GM12878 (cell line): ENCODE measurements at regions not wholly inside any gene's neighbourhood (a gene's known extent, or its start where the extent isn't known, plus 50 kb on each side); places are given as distances from the start of the nearest gene placed in this dataset.

ENCODE experiments used
- ATAC-seq: fragments of 200-7000 bp; cut with Tn5 transposase; 3 replicates; pipeline ENCODE4 v1.9.1; 2020; ENCODE audit warnings: mild to moderate bottlenecking, moderate library complexity
- BruUV-seq: library from RNA; stranded (reverse); fragments of 400-500 nt; replicated peaks from 2 replicates; lab custom pipeline; 2021; lab: Mats Ljungman, UMichigan
- CTCF ChIA-PET: fragments of 300-600 bp; sonication (Branson Sonifier 250); formaldehyde crosslinking; extraction: SDS; loops from one replicate; lab custom pipeline; 2021; ENCODE audit warnings: inconsistent platforms; lab: Yijun Ruan, JAX
- POLR2A ChIA-PET: fragments of 350-600 bp; formaldehyde crosslinking; extraction: SDS; loops from one replicate; lab custom pipeline; 2021; ENCODE audit warnings: inconsistent platforms; lab: Charles Lee
- RAD21 ChIA-PET: fragments of 300-600 bp; sonication (Branson Sonifier 250); formaldehyde crosslinking; loops from one replicate; lab custom pipeline; 2023; ENCODE audit warnings: antibody characterized with exemption; ENCODE audit not compliant: unreplicated experiment; lab: Charles Lee
- SMC1A ChIA-PET: fragments of 300-600 bp; sonication (Branson Sonifier 250); formaldehyde crosslinking; loops from one replicate; lab custom pipeline; 2023; ENCODE audit not compliant: unreplicated experiment, uncharacterized antibody; lab: Charles Lee
- DNase-seq: peaks from one replicate; pipeline ENCODE4 v3.0.0-alpha.2; 2011; ENCODE audit warnings: low read depth, low spot score
- FAIRE-seq: peaks from 3 replicates; lab custom pipeline; 2011; peaks lifted over from hg19 to GRCh38; lab: Jason Lieb, UNC
- H2AFZ ChIP-seq: 2 replicates; pipeline ENCODE4 v1.6.0; 2011; ENCODE audit warnings: low read depth, low read length, control low read depth; ENCODE audit not compliant: control insufficient read depth
- H3K27ac ChIP-seq: 2 replicates; pipeline ENCODE4 v1.5.1; 2011; ENCODE audit warnings: control low read depth; ENCODE audit not compliant: control insufficient read depth, insufficient read depth
- H3K27me3 ChIP-seq, 2 experiments: replicated peaks in 1 of 2; 2 replicates each; pipeline versions ENCODE4 v1.6.0 to v1.6.1; 2011; ENCODE audit warnings: low read length in 1 of 2; ENCODE audit not compliant: control insufficient read depth in 2 of 2, insufficient read depth in 2 of 2
- H3K36me3 ChIP-seq, 2 experiments: 2 replicates each; pipeline ENCODE4 v1.5.1; 2011; ENCODE audit warnings: low read length in 1 of 2; ENCODE audit not compliant: control insufficient read depth in 2 of 2, insufficient read depth in 2 of 2
- H3K4me1 ChIP-seq: 2 replicates; pipeline ENCODE4 v1.6.1; 2011; ENCODE audit warnings: mild to moderate bottlenecking, low read length, moderate library complexity, mixed read lengths; ENCODE audit not compliant: control insufficient read depth, insufficient read depth
- H3K4me2 ChIP-seq: 2 replicates; pipeline ENCODE4 v1.6.0; 2011; ENCODE audit warnings: control low read depth; ENCODE audit not compliant: control insufficient read depth, insufficient read depth
- H3K4me3 ChIP-seq: fragments of 200-600 bp; sonication (generic); 2 replicates; pipeline ENCODE4 v1.5.1; 2016
- H3K79me2 ChIP-seq: 2 replicates; pipeline ENCODE4 v1.6.0; 2011; ENCODE audit warnings: low read length; ENCODE audit not compliant: control insufficient read depth, insufficient read depth
- H3K9ac ChIP-seq: 2 replicates; pipeline ENCODE4 v1.8.0; 2011; ENCODE audit warnings: low read length, control low read depth, mixed read lengths; ENCODE audit not compliant: control insufficient read depth, insufficient read depth
- H3K9me3 ChIP-seq: replicated peaks from 3 replicates; pipeline ENCODE4 v1.5.1; 2011; ENCODE audit warnings: mild to moderate bottlenecking, low read length; ENCODE audit not compliant: control insufficient read depth, insufficient read depth
- H4K20me1 ChIP-seq: 2 replicates; pipeline ENCODE4 v1.6.0; 2011; ENCODE audit not compliant: control insufficient read depth, insufficient read depth
- ATF2 ChIP-seq: IDR thresholded peaks from 2 replicates; pipeline ENCODE4 v1.6.1; 2012; ENCODE audit warnings: low read length, inconsistent platforms
- CBX3 ChIP-seq: fragments of 200-600 bp; sonication (generic); IDR thresholded peaks from 2 replicates; pipeline ENCODE4 v1.6.1; 2016; ENCODE audit warnings: low read depth, borderline replicate concordance
- CBX5 ChIP-seq: sonication (generic); IDR thresholded peaks from 2 replicates; pipeline ENCODE4 v1.6.1; 2016; ENCODE audit warnings: low read depth, moderate library complexity, mild to moderate bottlenecking, inconsistent platforms
- HCFC1 ChIP-seq: fragments of 150-350 bp; IDR thresholded peaks from 2 replicates; pipeline ENCODE4 v1.6.1; 2014; ENCODE audit warnings: low read length
- HDAC2 ChIP-seq: fragments of 200-600 bp; sonication (generic); IDR thresholded peaks from 2 replicates; pipeline ENCODE4 v1.6.1; 2017
- MAX ChIP-seq: IDR thresholded peaks from 2 replicates; pipeline ENCODE4 v1.6.1; 2012; ENCODE audit warnings: low read depth, low read length, improper control_type of control experiment
- MTA3 ChIP-seq: IDR thresholded peaks from 2 replicates; pipeline ENCODE4 v1.6.1; 2012; ENCODE audit warnings: low read length, inconsistent platforms, borderline replicate concordance
- NKRF ChIP-seq: fragments of 450-650 bp; conservative IDR thresholded peaks from 2 replicates; pipeline ENCODE4 v1.6.1; 2017; ENCODE audit warnings: mild to moderate bottlenecking, moderate library complexity
- PAX5 ChIP-seq: IDR thresholded peaks from 2 replicates; pipeline ENCODE4 v1.6.1; 2011; ENCODE audit warnings: low read depth, low read length, borderline replicate concordance
- POU2F2 ChIP-seq: IDR thresholded peaks from 3 replicates; pipeline ENCODE4 v1.6.1; 2011; ENCODE audit warnings: low read depth, mild to moderate bottlenecking, low read length, borderline replicate concordance
- SREBF1 ChIP-seq: IDR thresholded peaks from 2 replicates; pipeline ENCODE4 v1.6.1; 2012; ENCODE audit warnings: mild to moderate bottlenecking, low read length
- WGBS: methylation state at CpG from one replicate; pipeline ENCODE4 v1.1.6; 2016; ENCODE audit warnings: low lambda C conversion rate; ENCODE audit not compliant: insufficient replicate concordance, insufficient coverage; ENCODE audit errors: missing lambda C conversion rate; 5-methylcytosine and 5-hydroxymethylcytosine counted together
- in situ Hi-C: fragments of 300-500 bp; cut with MboI; formaldehyde crosslinking; loops from 9 replicates; pipeline ENCODE4 v1.14.3; 2018; ENCODE audit warnings: mixed read lengths
- intact Hi-C: fragments of 100-400 bp; cut with micrococcal nuclease; formaldehyde crosslinking; loops from one replicate; pipeline ENCODE4 v1.14.2; 2022; ENCODE audit not compliant: unreplicated experiment

- ATAC-seq, result no peak
- ChIA-PET POLR2A (no interaction called here), CTCF (interaction anchor here (0.9 kb wide), 1 partner anchor 46 kb away, joined by 3 read pairs; no protein-coding TSS in a partner anchor), SMC1A (no interaction called here), RAD21 (no interaction called here)
- Histone ChIP-seq H3K4me1 (no peaks in the 10 kb centered on the region), H3K27me3 (peaks cover 5 to 11% of the 10 kb centered on the region in 2 experiments), H3K36me3 (no peaks in the 10 kb centered on the region), H3K4me3 (no peak overlapping the region), H4K20me1 (no peaks in the 10 kb centered on the region), H3K9me3 (no peaks in the 10 kb centered on the region), H2AFZ (no peak overlapping the region), H3K27ac (no peak overlapping the region), H3K4me2 (no peak overlapping the region), H3K9ac (no peak overlapping the region), H3K79me2 (no peaks in the 10 kb centered on the region)
- DNase-seq, result no peak
- WGBS, result 24% methylated on average over 3 of the region's 3 CpGs
- intact Hi-C loops, result no loop called here
- no peak for FAIRE-seq
- no TSS peak for BruUV-seq
- TF ChIP-seq MTA3 (no peak), PAX5 (no peak), SREBF1 (no peak), HDAC2 (no peak), HCFC1 (no peak), MAX (no peak), CBX3 (no peak), CBX5 (no peak), POU2F2 (no peak), ATF2 (no peak), NKRF (no peak)
- in situ Hi-C loops, result no loop called here
These were observed 89.4 kb downstream of the LINC00237 start for GRCh38 chr20:21016751-21017150.
